Osteocyte (in vitro differentiated cells): ENCODE measurements at regions not wholly inside any gene's neighbourhood (a gene's known extent, or its start where the extent isn't known, plus 50 kb on each side); places are given as distances from the start of the nearest gene placed in this dataset.

Experiments used
- DNase-seq: peaks from one replicate; pipeline ENCODE4 v3.0.0; 2021; ENCODE audit warnings: mixed read lengths; ENCODE audit not compliant: unreplicated experiment; ENCODE audit errors: extremely low spot score
- H3K27ac Mint-ChIP-seq: one replicate; pipeline ENCODE4 v1.8.0; 2021; ENCODE audit warnings: mild to moderate bottlenecking, mixed read lengths; ENCODE audit not compliant: unreplicated experiment
- H3K27me3 Mint-ChIP-seq: one replicate; pipeline ENCODE4 v1.8.0; 2021; ENCODE audit warnings: mixed read lengths; ENCODE audit not compliant: unreplicated experiment
- H3K36me3 Mint-ChIP-seq: one replicate; pipeline ENCODE4 v1.8.0; 2021; ENCODE audit warnings: mixed read lengths; ENCODE audit not compliant: unreplicated experiment
- H3K4me1 Mint-ChIP-seq: one replicate; pipeline ENCODE4 v1.8.0; 2021; ENCODE audit warnings: mixed read lengths; ENCODE audit not compliant: unreplicated experiment
- H3K4me3 Mint-ChIP-seq: one replicate; pipeline ENCODE4 v1.8.0; 2021; ENCODE audit warnings: mild to moderate bottlenecking, moderate library complexity, mixed read lengths; ENCODE audit not compliant: unreplicated experiment
- H3K9me3 Mint-ChIP-seq: one replicate; pipeline ENCODE4 v1.8.0; 2021; ENCODE audit warnings: mixed read lengths; ENCODE audit not compliant: unreplicated experiment
- CTCF ChIP-seq: fragments of 200-600 bp; sonication (generic); IDR thresholded peaks from 2 replicates; pipeline ENCODE4 v1.5.0; 2021; ENCODE audit warnings: antibody characterized with exemption, mild to moderate bottlenecking, moderate library complexity

GRCh38 chr5:133889271-133889905, 79.0 kb downstream of the C5orf15 start:
- DNase-seq, result no peak
- Mint-ChIP-seq H3K9me3 (no peaks in the 10 kb centered on the region), H3K27ac (no peak overlapping the region), H3K4me3 (no peak overlapping the region), H3K36me3 (no peaks in the 10 kb centered on the region), H3K4me1 (peaks cover 28% of the 10 kb centered on the region), H3K27me3 (peaks cover 9% of the 10 kb centered on the region)
- TF ChIP-seq CTCF, result no peak

GRCh38 chr5:133888625-133888991, 79.8 kb downstream of the C5orf15 start:
- no peaks in the 10 kb centered on the region for H3K36me3 Mint-ChIP-seq
- no peak overlapping the region for H3K27ac Mint-ChIP-seq
- no peak for DNase-seq
- peaks cover 24% of the 10 kb centered on the region for H3K4me1 Mint-ChIP-seq
- TF ChIP-seq CTCF, result no peak
- peaks cover 5% of the 10 kb centered on the region for H3K27me3 Mint-ChIP-seq
- no peaks in the 10 kb centered on the region for H3K9me3 Mint-ChIP-seq
- H3K4me3 Mint-ChIP-seq, result no peak overlapping the region

GRCh38 chr5:133885566-133885965, 82.9 kb downstream of the C5orf15 start:
- no peak for DNase-seq
- Mint-ChIP-seq H3K4me1 (peaks cover 24% of the 10 kb centered on the region), H3K4me3 (no peak overlapping the region), H3K9me3 (no peaks in the 10 kb centered on the region), H3K27me3 (peaks cover 13% of the 10 kb centered on the region), H3K27ac (no peak overlapping the region), H3K36me3 (no peaks in the 10 kb centered on the region)
- TF ChIP-seq CTCF, result no peak

- peak overlapping the region; percentile 17 for H3K27ac Mint-ChIP-seq
- H3K4me1 Mint-ChIP-seq, result peaks cover 22% of the 10 kb centered on the region
- H3K27me3 Mint-ChIP-seq, result peaks cover 10% of the 10 kb centered on the region
- TF ChIP-seq CTCF, result no peak
- H3K36me3 Mint-ChIP-seq, result no peaks in the 10 kb centered on the region
- no peak overlapping the region for H3K4me3 Mint-ChIP-seq
- H3K9me3 Mint-ChIP-seq, result no peaks in the 10 kb centered on the region
- DNase-seq, result no peak
Measured at GRCh38 chr5:133884569-133885311, 83.7 kb downstream of the C5orf15 start.

- no peak for DNase-seq
- no peak overlapping the region for H3K27ac Mint-ChIP-seq
- H3K4me1 Mint-ChIP-seq, result peaks cover 22% of the 10 kb centered on the region
- peaks cover 14% of the 10 kb centered on the region for H3K27me3 Mint-ChIP-seq
- H3K36me3 Mint-ChIP-seq, result no peaks in the 10 kb centered on the region
- no peak for TF ChIP-seq CTCF
- H3K9me3 Mint-ChIP-seq, result no peaks in the 10 kb centered on the region
- H3K4me3 Mint-ChIP-seq, result no peak overlapping the region
Measured at GRCh38 chr5:133883916-133884315, 84.5 kb downstream of the C5orf15 start.
